NCI-H2227 treated with DMSO at 0.1 percent for 48 hours (cell line): ENCODE measurements at regions not wholly inside any gene's neighbourhood (a gene's known extent, or its start where the extent isn't known, plus 50 kb on each side); places are given as distances from the start of the nearest gene placed in this dataset.
"Not testable (repeated sequence)": the region's sequence is repeated elsewhere in the genome, so short reads cannot be mapped to it uniquely, and the experiment has no call there.

Experiments
- DNase-seq: peaks from one replicate; lab custom pipeline; 2025; lab: John Stamatoyannopoulos, UW

GRCh38 chr3:150127011-150127490, 156.4 kb upstream of the PFN2 start:
- DNase-seq = no peak

GRCh38 chr3:150124142-150124541, 153.4 kb upstream of the PFN2 start:
- no peak for DNase-seq

GRCh38 chr3:150123249-150123648, 152.6 kb upstream of the PFN2 start:
- not testable (repeated sequence) for DNase-seq

GRCh38 chr3:150118219-150118618, 147.5 kb upstream of the PFN2 start:
- no peak for DNase-seq

GRCh38 chr3:150117076-150117475, 146.4 kb upstream of the PFN2 start:
- no peak for DNase-seq

GRCh38 chr3:150116196-150116595, 145.5 kb upstream of the PFN2 start:
- no peak for DNase-seq

- DNase-seq = peak; percentile 53
Measured at GRCh38 chr3:150114873-150115540, 144.3 kb upstream of the PFN2 start.

GRCh38 chr3:150114273-150114672, 143.6 kb upstream of the PFN2 start:
- DNase-seq = no peak

GRCh38 chr3:150110097-150110496, 139.4 kb upstream of the PFN2 start:
- no peak for DNase-seq

- no peak for DNase-seq
Measured at GRCh38 chr3:150107429-150108175, 136.9 kb upstream of the PFN2 start.

- DNase-seq = no peak
Measured at GRCh38 chr3:150106740-150107428, 136.2 kb upstream of the PFN2 start.

GRCh38 chr3:150105886-150106612, 135.4 kb upstream of the PFN2 start:
- no peak for DNase-seq

- no peak for DNase-seq
Measured at GRCh38 chr3:150105025-150105424, 134.3 kb upstream of the PFN2 start.

- no peak for DNase-seq
Measured at GRCh38 chr3:150104564-150104963, 133.9 kb upstream of the PFN2 start.

GRCh38 chr3:150101016-150101415, 130.3 kb upstream of the PFN2 start:
- DNase-seq = no peak

- no peak for DNase-seq
Measured at GRCh38 chr3:150098621-150099020, 127.9 kb upstream of the PFN2 start.

- no peak for DNase-seq
Measured at GRCh38 chr3:150097588-150097890, 126.8 kb upstream of the PFN2 start.

- no peak for DNase-seq
Measured at GRCh38 chr3:150096700-150097587, 126.2 kb upstream of the PFN2 start.

- DNase-seq = no peak
Measured at GRCh38 chr3:150094150-150094933, 123.6 kb upstream of the PFN2 start.

- no peak for DNase-seq
Measured at GRCh38 chr3:150091626-150092025, 120.9 kb upstream of the PFN2 start.

- no peak for DNase-seq
Measured at GRCh38 chr3:150090877-150091276, 120.2 kb upstream of the PFN2 start.
